Fibroblast of skin of back (primary cell): ENCODE measurements at regions not wholly inside any gene's neighbourhood (a gene's known extent, or its start where the extent isn't known, plus 50 kb on each side); places are given as distances from the start of the nearest gene placed in this dataset.
"Not testable (repeated sequence)": the region's sequence is repeated elsewhere in the genome, so short reads cannot be mapped to it uniquely, and the experiment has no call there.

Experiments
- DNase-seq: peaks from one replicate; pipeline ENCODE4 v3.0.0-alpha.2; 2013

DNA sequence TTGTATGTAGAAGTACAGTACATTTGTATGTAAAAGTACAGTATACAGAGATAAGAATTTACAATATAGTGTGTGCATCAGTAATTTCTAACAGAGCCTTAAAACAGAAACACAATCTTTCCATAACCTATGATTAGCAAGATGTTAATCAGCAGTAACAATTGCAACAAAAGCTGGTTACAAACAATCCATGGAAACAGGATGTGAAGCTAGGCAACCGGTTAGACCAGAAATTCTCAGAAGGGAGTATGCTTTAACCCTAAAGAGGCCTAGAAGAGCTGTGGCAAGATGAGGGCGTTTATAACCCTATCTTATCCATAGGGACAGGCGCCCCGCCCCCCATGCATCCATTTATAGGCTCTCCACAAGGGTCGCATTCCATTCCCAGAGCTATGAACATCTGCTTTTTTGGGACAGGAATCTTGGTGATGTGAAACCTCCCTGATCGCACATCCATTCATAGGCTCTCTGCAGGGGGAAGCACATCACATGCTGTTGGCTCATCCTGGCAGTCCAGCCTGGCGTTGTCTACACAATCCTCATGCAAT, 180.3 kb downstream of the PDGFRA start:
- DNase-seq = not testable (repeated sequence)

DNA sequence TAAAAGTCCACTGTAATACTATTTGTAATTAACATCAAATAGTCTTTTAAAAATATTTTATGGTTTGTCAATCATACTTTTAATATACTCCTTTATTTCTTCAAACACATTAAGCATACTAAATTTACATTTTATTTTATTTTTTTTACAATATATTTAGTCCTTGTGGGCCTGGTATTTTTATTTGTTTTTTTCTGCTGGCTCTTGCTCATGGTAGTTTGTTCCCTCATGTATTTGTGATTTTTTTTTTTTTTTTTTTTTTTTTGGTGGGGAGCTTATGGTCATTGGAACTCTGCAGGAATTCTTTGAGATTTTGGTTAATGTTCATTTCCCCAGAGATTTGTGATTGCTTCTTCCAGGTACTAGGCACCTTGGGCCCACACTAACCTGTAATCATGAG, 185.5 kb downstream of the PDGFRA start:
- DNase-seq = no peak

GRCh38 chr4:54417476-54417875, 188.4 kb downstream of the PDGFRA start:
- no peak for DNase-seq

- DNase-seq = no peak
These were observed 189.4 kb downstream of the PDGFRA start for GRCh38 chr4:54418468-54418867.

- DNase-seq = peak; percentile 66
These were observed 194.0 kb downstream of the PDGFRA start for GRCh38 chr4:54423066-54423465.

DNA sequence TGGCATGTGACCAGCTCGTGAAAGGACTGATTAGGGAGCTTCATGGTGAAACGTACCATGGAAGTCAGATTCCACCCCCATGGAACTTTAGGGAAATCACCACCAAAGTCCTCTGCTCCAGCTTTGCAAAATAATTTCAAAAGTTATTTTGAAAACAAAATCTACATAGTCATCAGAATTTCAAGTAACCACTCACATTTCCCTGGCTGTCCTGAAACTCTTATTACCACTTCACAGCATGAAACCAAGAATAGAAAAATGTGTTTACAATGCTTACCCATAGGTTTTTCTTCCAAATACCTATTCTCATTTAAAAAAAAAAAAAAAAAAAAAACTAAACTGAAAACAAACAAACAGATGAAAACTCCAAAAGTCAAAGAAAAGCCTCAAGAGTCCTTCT, 198.7 kb downstream of the PDGFRA start:
- no peak for DNase-seq

DNA sequence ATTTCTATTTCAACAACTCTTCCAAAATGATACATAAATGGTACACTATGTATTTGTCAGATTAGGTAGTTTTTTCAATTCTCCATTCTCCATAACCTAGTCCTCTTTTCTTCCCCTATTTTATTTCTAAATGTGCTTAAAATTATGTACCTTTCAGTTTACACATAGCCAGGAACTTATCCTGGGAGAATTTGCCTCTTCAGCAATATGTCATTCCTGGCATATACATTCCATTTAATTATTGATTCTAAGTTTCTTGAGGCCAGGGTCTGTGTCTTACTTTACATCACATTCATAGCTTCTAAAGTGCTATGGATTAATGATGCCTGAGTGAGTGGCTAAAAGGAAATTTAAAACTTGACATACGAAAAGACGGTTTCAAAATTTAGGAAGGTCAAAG, 199.8 kb downstream of the PDGFRA start:
- DNase-seq = no peak

DNA sequence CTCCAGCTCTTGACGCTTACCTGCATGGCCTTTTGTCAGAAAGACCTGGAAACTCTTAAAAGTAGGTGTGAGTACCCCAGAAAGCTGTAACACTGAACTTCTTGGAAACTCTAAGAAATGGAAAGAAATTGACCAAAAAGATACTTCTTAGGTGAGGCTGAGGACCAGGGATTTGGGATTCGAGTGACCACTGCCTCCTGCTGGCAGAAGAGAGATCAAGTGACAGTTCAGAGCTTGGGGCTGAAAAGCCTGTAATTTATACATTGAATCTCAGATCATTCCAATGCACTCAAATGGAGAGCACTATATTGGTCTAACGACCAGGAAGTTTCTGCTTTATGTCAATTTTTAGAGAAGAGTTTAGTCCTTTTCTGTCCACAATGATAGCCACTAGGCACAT, 204.6 kb downstream of the PDGFRA start:
- no peak for DNase-seq

DNA sequence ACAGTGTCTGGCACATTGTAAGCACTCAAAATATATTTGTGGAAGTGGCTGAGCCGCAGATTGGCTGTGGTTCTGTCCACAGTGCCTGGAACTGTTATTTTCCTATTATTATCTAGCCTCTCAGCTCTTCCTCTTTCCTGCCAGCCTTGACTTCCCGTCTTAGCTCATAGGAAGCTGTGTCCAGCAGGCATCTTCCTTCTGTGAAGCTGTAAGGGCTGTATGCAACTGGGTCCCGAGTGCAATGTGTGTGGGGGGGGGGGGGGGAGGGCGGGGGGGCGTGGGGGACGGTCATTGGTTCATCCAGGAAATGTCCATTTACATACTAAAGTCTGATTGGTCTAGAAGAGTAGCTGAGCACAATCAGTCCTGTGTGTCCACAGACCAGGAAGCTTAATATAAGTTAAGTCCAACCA, 210.7 kb downstream of the PDGFRA start:
- DNase-seq = peak; percentile 54

- peak; percentile 34 for DNase-seq
These were observed 211.5 kb downstream of the PDGFRA start for GRCh38 chr4:54440394-54441136.

DNA sequence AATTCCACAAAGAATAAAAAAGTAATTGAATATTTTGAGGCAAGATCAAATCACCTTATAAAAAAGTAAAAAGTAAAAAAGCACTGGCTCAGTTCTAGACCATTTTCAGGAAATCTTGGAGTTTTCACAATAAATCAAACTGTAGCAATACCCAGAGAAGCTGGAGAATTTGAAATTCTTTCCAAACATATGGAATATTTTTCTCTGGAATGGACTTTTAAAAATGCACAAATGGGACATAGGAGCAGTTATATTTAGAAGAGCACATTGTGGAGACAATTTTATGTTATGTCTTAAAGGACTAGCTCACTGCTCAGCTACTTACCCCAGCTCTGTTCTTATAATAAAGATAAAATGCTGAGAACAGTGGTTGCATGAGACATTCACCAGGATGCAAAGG, 211.9 kb upstream of the KIT start:
- peak; percentile 21 for DNase-seq

DNA sequence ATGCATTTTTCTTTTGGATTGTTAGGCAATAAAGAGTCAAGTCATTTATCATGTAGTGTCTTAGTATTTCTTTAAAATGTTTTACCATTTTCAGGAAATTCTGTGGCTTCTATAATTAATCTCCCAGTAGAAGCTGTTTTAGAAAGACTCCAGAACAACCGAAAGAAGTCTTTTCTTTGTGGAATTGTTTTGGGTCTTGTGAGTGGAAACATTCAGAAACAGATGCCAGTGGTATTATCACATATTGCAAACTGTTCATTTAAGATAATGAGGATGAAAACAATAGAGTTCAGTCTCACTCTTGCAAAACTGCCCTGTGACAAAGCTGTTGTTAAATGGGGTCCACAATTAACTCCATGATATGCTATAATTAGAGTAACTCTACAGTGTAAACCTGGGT, 211.2 kb upstream of the KIT start:
- DNase-seq = no peak

DNA sequence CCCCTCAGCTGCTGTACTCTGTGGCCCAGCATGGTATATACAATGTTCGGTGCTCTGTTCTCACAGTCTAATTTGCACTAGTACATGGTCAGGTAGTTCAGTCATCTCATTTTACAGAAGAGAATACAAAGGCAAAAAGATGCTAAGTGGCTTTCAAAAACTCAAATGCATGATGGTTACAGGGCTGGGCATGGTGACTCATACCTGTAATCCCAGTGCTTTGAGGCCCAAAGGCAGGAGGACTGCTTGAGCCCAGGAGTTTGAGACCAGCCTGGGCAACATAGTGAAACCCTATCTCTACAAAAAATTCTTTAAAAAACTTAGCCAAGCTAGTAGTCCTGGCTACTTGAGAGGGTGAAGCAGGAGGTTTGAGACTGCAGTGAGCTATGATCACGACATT, 210.5 kb upstream of the KIT start:
- DNase-seq = peak; percentile 21

DNA sequence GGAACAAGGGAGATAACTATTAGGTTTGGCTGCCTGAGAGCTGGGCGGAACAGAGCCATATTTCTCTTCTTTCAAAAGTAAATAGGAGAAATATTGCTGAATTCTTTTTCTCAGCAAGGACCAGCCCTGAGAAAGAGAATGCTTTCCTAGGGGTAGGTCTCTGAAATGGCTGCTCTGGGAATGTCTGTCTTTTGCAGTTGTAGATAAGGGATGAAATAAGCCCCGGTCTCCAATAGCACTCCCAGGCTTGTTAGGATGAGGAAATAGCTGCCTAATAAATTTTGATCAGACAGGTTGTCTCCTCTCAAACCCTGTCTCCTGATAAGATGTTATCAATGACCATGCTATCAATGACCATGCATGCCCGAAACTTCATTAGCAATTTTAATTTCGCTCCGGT, 207.8 kb upstream of the KIT start:
- DNase-seq = no peak

DNA sequence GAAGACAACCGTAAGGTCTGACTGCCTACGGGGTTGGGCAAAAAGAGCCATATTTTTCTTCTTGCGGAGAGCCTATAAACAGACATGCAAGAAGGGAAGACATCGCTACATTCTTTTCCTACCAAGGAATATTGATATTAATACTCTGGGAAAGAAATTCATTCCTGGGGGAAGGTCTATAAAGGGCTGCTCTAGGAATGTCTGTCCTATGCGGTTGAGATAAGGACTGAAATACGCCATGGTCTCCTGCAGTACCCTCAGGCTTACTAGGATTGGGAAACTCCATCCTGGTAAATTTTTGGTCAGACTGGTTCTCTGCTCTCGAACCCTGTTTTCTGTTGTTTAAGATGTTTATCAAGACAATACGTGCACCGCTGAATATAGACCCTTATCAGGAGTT, 190.8 kb upstream of the KIT start:
- not testable (repeated sequence) for DNase-seq

DNA sequence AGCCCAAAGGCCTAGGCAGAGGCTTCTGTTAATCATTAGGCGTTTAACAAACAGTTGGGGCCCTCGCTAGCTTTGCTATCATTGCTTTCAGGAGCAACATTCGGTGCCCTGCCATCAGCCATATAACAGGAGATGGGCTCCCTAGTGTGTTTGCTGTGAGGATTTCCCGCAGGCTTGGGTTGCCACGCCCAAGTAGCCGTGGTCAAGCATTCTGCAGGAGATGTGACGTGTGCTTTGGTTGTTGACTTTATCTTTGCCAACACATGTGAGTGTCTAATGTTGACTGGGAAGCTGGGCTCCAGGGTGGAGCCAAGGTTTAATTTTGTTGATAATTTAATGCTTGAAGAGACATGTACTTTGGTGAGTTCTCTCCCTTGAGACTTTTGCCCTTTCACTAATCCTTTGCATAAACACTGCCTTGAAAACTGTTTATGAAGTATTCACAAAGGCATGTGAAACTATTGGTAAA, 184.6 kb upstream of the KIT start:
- DNase-seq = peak; percentile 25

GRCh38 chr4:54473798-54474197, 184.0 kb upstream of the KIT start:
- no peak for DNase-seq

DNA sequence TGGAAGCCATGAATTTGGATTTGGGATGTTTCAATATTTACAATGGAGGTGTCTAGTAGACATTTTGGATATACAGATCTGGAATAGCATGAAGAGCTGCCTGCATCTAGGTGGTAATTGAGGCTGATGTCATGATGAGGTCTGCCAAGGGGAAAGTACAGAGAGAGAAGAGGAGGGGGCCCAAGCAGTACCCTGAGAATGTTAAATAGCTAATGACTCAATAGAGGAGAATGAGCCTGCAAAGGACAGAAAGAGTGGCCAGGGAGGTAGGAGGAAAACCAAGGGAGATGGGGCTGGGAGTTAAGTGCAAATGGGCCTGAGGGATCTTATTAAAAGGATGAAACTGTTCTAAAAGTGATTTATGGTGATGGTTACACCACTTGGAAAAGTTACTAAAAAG, 182.2 kb upstream of the KIT start:
- DNase-seq = peak; percentile 52

DNA sequence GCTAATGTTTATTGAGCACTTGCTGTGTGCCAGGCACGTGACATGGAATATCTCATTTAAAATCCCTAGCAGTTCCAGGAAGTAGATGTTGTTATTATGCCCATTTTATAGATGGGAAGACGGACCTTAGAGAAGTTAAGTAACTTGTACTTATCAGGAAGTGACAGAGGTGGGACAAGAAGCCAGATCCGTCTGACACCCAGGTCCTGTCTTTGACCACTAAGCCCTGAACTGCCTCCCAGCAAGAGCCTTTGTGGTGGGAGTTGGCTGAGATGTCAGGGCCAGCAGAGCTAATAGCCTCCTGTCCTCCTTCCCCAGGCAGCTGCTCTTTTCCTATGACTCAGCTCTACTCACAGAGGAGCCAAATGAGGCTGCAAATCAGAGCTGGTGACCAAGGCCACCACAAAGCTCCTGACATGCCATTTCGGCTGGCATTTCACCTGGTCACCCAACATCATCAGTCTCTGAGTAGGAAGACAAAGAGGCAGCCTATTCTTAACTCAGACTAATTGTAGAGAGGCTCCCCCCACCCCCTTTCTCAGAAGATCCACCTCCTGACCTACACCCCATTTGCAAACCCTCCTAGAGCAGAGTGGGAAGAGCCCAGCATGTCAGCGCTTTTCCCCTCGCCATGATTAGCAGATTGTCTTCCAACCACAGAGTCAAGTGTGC, 175.1 kb upstream of the KIT start:
- peak; percentile 66 for DNase-seq

DNA sequence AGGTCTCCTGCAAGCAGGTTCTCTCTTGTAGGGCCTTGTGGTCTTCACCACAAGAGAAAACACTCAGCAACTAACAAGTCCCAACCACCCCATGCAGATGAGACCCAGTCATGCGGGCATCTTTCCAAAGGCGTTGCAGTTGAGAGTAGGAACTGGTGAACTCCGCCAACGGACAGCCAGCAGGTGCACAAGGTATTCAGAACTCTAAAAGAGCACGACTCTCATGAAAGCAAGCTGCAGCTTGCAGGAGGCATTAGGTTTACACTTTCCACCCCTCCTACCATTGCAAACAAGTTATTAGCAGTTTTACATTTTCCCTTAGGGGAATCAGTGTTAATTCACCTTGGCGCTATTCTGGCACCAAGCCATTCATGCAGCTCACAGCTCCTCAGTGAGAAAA, 173.4 kb upstream of the KIT start:
- no peak for DNase-seq

GRCh38 chr4:54487491-54487890, 170.3 kb upstream of the KIT start:
- DNase-seq = peak; percentile 47

GRCh38 chr4:54493862-54494261, 163.9 kb upstream of the KIT start:
- DNase-seq = peak; percentile 71

- DNase-seq = peak; percentile 92
These were observed 162.7 kb upstream of the KIT start for GRCh38 chr4:54495091-54495490.

DNA sequence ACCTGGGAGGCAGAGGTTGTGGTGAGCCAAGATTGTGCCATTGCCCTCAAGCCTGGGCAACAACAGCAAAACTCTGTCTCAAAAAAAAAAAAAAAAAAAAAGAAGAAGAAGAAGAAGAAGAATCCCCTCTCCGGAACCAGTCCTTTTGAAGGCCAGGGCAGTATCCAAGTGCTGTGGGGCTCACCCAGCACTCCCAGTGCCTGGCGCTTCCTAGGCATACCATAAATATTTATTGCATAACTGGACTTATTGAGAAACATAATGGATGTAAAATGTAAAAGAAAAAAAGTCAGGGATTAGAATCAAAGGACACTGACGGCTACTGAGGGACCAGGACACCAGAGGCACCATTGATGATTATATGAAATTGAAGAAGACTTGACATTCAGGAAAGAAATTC, 162.1 kb upstream of the KIT start:
- DNase-seq = peak; percentile 60
